ENCODE measurements at regions not wholly inside any gene's neighbourhood (a gene's known extent, or its start where the extent isn't known, plus 50 kb on each side); places are given as distances from the start of the nearest gene placed in this dataset.
"Not testable (repeated sequence)": the region's sequence is repeated elsewhere in the genome, so short reads cannot be mapped to it uniquely, and the experiment has no call there.

DNA sequence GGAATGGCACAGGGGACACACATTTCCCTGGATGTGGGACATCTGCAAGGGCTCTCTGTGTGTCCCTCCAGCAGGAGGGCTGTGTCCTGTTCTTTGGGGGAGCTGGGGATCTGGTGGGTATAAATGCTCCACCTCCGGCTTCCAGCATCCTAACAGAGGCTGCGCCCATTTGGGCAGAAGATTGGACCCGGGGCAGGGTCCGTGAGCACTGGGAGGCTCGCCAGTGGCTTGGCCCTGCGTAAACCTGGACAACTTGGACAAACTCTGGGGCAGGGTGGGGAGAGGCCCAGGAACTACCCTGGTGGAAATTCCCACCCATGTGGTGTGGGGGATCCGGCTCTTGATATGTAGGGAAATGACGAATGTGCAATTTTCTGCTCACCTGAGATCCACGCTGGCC is 80.9 kb downstream of the GADD45G start:
- no peaks in the 10 kb centered on the region for H3K27me3 ChIP-seq
- TF ChIP-seq POLR2A (IDR thresholded peaks at IDR 0.05) (no peak), POLR2AphosphoS5 (IDR thresholded peaks at IDR 0.05) (no peak), EP300 (IDR thresholded peaks at IDR 0.05) (no peak)
- TF ChIP-seq, protein P1, sequence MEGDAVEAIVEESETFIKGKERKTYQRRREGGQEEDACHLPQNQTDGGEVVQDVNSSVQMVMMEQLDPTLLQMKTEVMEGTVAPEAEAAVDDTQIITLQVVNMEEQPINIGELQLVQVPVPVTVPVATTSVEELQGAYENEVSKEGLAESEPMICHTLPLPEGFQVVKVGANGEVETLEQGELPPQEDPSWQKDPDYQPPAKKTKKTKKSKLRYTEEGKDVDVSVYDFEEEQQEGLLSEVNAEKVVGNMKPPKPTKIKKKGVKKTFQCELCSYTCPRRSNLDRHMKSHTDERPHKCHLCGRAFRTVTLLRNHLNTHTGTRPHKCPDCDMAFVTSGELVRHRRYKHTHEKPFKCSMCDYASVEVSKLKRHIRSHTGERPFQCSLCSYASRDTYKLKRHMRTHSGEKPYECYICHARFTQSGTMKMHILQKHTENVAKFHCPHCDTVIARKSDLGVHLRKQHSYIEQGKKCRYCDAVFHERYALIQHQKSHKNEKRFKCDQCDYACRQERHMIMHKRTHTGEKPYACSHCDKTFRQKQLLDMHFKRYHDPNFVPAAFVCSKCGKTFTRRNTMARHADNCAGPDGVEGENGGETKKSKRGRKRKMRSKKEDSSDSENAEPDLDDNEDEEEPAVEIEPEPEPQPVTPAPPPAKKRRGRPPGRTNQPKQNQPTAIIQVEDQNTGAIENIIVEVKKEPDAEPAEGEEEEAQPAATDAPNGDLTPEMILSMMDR (IDR thresholded peaks at IDR 0.05), result no peak

DNA sequence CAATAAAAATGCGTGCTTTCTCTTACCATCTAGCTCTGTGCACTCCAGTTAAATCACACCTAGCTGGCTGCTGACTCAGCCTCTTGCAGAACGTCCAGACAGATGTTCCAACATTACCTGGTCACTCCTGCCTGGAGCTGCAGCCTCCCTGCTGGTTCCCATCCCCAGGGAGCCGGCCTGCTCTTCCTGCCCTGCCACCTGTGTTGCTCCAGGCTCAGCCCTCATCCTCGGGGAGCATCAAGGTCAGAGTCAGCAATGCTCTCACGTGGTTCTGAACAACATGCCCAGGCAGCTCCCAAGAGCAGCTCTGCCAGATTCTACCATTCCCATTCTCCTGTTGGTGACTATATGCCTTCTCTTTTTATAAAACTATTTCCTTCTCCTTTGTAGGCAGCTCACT is 81.3 kb downstream of the GADD45G start:
- Histone ChIP-seq H3K27ac (no peak overlapping the region), H3K4me1 (no peaks in the 10 kb centered on the region), H3K9me3 (no peaks in the 10 kb centered on the region), H3K4me3 (no peak overlapping the region), H3K36me3 (no peaks in the 10 kb centered on the region), H3K27me3 (no peaks in the 10 kb centered on the region)
- WGBS, 2 donors (ENCODE audit: low coverage in 1 of 2), result 80 to 82% methylated on average over 2 to 4 of the region's 5 CpGs
- no peak for ATAC-seq
- TF ChIP-seq POLR2AphosphoS5 (IDR thresholded peaks at IDR 0.05) (no peak), EP300 (IDR thresholded peaks at IDR 0.05) (no peak), POLR2A (IDR thresholded peaks at IDR 0.05) (no peak)
- TF ChIP-seq, protein P1 (IDR thresholded peaks at IDR 0.05), result no peak

More for the DNA sequence above, 80.9 kb downstream of the GADD45G start:
- H3K36me3 ChIP-seq, result no peaks in the 10 kb centered on the region
- no peak for ATAC-seq
- H3K27ac ChIP-seq, result no peak overlapping the region
- 100% methylated on average over 4 of the region's 9 CpGs; no CpG with 5 or more reads in 1 of the 2 donors for WGBS, 2 donors (ENCODE audit: low coverage in 1 of 2)
- H3K9me3 ChIP-seq, result no peaks in the 10 kb centered on the region
- H3K4me3 ChIP-seq, result no peak overlapping the region
- H3K4me1 ChIP-seq, result no peaks in the 10 kb centered on the region

DNA sequence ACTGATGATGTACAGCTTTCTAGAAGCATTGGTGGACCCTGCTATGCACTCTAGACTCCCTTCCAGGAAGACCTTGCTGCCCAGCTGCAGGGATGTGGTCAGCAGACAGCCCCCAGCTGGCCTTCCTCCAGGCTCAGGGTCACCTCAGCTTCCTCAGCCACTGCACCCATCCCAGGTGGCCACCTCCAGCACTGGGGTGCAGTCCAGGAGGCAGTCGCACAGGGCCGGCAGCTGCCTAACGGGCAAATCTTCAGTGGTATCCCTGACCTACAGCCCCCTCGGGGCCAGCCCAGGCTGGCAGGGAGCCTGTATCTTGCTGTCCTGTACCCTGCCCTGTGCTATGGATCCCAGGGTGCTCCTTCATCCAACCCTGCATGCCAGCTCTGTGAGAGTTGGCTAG is 81.8 kb downstream of the GADD45G start:
- Histone ChIP-seq H3K36me3 (no peaks in the 10 kb centered on the region), H3K27me3 (no peaks in the 10 kb centered on the region), H3K9me3 (no peaks in the 10 kb centered on the region), H3K4me3 (no peak overlapping the region), H3K27ac (no peak overlapping the region), H3K4me1 (no peaks in the 10 kb centered on the region)
- TF ChIP-seq POLR2A (IDR thresholded peaks at IDR 0.05) (no peak), POLR2AphosphoS5 (IDR thresholded peaks at IDR 0.05) (no peak), EP300 (IDR thresholded peaks at IDR 0.05) (no peak)
- TF ChIP-seq, protein P1 (IDR thresholded peaks at IDR 0.05), result no peak
- no CpG with 5 or more reads among the region's 4 CpGs for WGBS, 2 donors (ENCODE audit: low coverage in 1 of 2)
- ATAC-seq, result no peak

DNA sequence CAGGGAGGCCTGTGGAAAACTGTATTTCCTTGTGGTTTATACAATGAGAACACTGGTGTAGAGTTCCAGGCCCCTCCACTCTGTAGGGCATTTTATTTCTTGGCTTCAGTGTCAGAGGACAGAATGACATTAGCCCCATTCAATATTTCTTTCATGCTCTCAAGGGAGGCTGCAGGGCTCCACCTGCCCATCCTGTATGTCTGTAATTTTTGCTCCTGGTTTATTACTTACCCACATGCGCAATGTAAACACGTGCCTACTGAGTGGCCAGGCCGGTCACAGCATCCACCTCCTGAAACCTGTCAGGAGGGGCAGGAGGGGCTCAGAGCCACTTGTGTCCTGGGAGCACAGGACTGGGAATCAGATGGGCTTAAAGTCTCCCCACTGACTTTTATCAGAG is 82.4 kb downstream of the GADD45G start:
- TF ChIP-seq POLR2A (IDR thresholded peaks at IDR 0.05) (no peak), POLR2AphosphoS5 (IDR thresholded peaks at IDR 0.05) (no peak), EP300 (IDR thresholded peaks at IDR 0.05) (no peak)
- TF ChIP-seq, protein P1 (IDR thresholded peaks at IDR 0.05), result no peak
- 100% methylated on average over 1 of the region's 3 CpGs; no CpG with 5 or more reads in 1 of the 2 donors for WGBS, 2 donors (ENCODE audit: low coverage in 1 of 2)
- Histone ChIP-seq H3K4me3 (no peak overlapping the region), H3K4me1 (no peaks in the 10 kb centered on the region), H3K27ac (no peak overlapping the region), H3K27me3 (no peaks in the 10 kb centered on the region), H3K36me3 (no peaks in the 10 kb centered on the region), H3K9me3 (no peaks in the 10 kb centered on the region)
- no peak for ATAC-seq

- no peak overlapping the region for H3K27ac ChIP-seq
- ATAC-seq, result no peak
- WGBS, 2 donors (ENCODE audit: low coverage in 1 of 2), result 86 to 91% methylated on average over 2 to 5 of the region's 6 CpGs
- no peaks in the 10 kb centered on the region for H3K4me1 ChIP-seq
- H3K9me3 ChIP-seq, result no peaks in the 10 kb centered on the region
- H3K36me3 ChIP-seq, result no peaks in the 10 kb centered on the region
- H3K27me3 ChIP-seq, result no peaks in the 10 kb centered on the region
- TF ChIP-seq, protein P1 (IDR thresholded peaks at IDR 0.05), result no peak
- TF ChIP-seq POLR2A (IDR thresholded peaks at IDR 0.05) (no peak), POLR2AphosphoS5 (IDR thresholded peaks at IDR 0.05) (no peak), EP300 (IDR thresholded peaks at IDR 0.05) (no peak)
- H3K4me3 ChIP-seq, result no peak overlapping the region
These were observed 83.0 kb downstream of the GADD45G start for GRCh38 chr9:89687848-89688247.

- not testable (repeated sequence) for H3K4me3 ChIP-seq, H3K9me3 ChIP-seq, H3K27me3 ChIP-seq, H3K36me3 ChIP-seq, H3K4me1 ChIP-seq, ATAC-seq, H3K27ac ChIP-seq
- 78 to 80% methylated on average over 1 to 4 of the region's 5 CpGs for WGBS, 2 donors (ENCODE audit: low coverage in 1 of 2)
These were observed 84.5 kb downstream of the GADD45G start for GRCh38 chr9:89689321-89689720.

Data from gastroesophageal sphincter (tissue), 4 donors.